GM12891 (cell line): ENCODE measurements at regions not wholly inside any gene's neighbourhood (a gene's known extent, or its start where the extent isn't known, plus 50 kb on each side); places are given as distances from the start of the nearest gene placed in this dataset.

Experiments
- DNase-seq: peaks from one replicate; pipeline ENCODE4 v3.0.0; 2011; ENCODE audit warnings: low spot score; ENCODE audit not compliant: insufficient read length
- FAIRE-seq: peaks from 2 replicates; lab custom pipeline; 2011; peaks lifted over from hg19 to GRCh38; lab: Jason Lieb, UNC
- PAX5 ChIP-seq: IDR thresholded peaks from 2 replicates; pipeline ENCODE4 v1.6.1; 2011; ENCODE audit warnings: low read length, moderate library complexity, mild to moderate bottlenecking; ENCODE audit not compliant: insufficient read depth, severe bottlenecking
- POLR2A ChIP-seq: IDR thresholded peaks from 2 replicates; pipeline ENCODE4 v1.6.1; 2011; ENCODE audit warnings: low read depth, low read length, control low read depth
- POLR2AphosphoS5 ChIP-seq: IDR thresholded peaks from 2 replicates; pipeline ENCODE4 v1.6.1; 2011; ENCODE audit warnings: low read depth, low read length, control low read depth
- POU2F2 ChIP-seq: IDR thresholded peaks from 2 replicates; pipeline ENCODE4 v1.6.1; 2011; ENCODE audit warnings: low read depth, mild to moderate bottlenecking, control low read depth, low read length, moderate library complexity
- SPI1 ChIP-seq: IDR thresholded peaks from 2 replicates; pipeline ENCODE4 v1.6.1; 2011; ENCODE audit warnings: low read depth, low read length, control low read depth
- TAF1 ChIP-seq: IDR thresholded peaks from 2 replicates; pipeline ENCODE4 v1.6.1; 2011; ENCODE audit warnings: low read depth, low read length, control low read depth

GRCh38 chr1:79271759-79272158, 265.2 kb upstream of the ADGRL4 start:
- DNase-seq (no peak), FAIRE-seq (no peak)
- TF ChIP-seq POLR2AphosphoS5 (no peak), PAX5 (no peak), POU2F2 (no peak), TAF1 (no peak), SPI1 (no peak), POLR2A (no peak)

GRCh38 chr1:79264975-79265818, 258.7 kb upstream of the ADGRL4 start:
- DNase-seq (no peak), FAIRE-seq (no peak)
- TF ChIP-seq PAX5 (no peak), POLR2AphosphoS5 (no peak), SPI1 (no peak), POLR2A (no peak), TAF1 (no peak), POU2F2 (no peak)

DNA sequence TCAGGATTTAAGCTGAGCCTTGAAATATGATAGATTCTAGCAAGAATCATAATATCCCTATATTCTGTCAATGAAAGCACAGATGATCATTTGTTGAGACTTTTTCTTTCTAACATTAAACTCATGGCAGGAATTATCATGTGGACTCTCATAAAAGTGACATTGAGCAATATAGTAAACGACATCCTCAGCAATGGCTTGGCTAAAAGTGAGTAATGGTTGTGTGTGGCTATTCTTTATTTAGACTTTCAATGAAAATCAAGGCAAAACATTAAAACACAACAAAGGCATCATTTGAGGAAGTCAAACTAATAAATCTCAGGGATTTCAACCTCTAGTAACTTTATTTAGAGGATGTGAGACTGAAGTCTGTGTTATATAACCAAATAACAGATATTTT, 257.8 kb upstream of the ADGRL4 start:
- no peak for TF ChIP-seq PAX5
- TF ChIP-seq TAF1, result no peak
- TF ChIP-seq POU2F2, result no peak
- no peak for TF ChIP-seq POLR2AphosphoS5
- no peak for TF ChIP-seq SPI1
- TF ChIP-seq POLR2A, result no peak
- no peak for FAIRE-seq
- DNase-seq, result no peak

DNA sequence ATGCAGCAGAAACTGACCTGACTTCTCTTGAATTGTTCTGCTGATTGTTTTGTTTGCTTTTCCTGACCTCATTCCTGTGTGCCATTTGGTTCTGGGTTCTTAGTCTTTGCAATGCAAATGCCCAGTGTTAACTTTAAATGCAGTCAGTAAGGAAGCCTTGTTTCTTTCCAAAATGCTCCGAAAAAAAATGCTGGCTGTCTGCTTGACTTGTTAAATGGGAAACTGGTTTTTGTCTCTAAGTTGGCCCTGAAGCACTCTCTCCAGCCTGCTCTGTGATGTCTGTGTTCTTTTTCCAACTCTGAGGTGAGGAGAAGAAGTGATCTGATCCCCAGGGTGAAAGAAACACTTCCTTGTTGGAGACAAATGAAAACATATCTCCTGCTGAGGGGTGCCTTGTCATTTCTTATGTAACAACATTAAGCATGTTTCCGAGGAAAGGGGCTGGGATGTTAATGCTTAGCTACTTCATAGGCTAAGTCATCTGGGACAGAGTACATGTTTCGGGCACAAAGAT, 256.3 kb upstream of the ADGRL4 start:
- no peak for TF ChIP-seq POU2F2
- TF ChIP-seq TAF1, result no peak
- TF ChIP-seq POLR2A, result no peak
- TF ChIP-seq POLR2AphosphoS5, result no peak
- no peak for TF ChIP-seq PAX5
- TF ChIP-seq SPI1, result no peak
- FAIRE-seq (no peak), DNase-seq (no peak)

DNA sequence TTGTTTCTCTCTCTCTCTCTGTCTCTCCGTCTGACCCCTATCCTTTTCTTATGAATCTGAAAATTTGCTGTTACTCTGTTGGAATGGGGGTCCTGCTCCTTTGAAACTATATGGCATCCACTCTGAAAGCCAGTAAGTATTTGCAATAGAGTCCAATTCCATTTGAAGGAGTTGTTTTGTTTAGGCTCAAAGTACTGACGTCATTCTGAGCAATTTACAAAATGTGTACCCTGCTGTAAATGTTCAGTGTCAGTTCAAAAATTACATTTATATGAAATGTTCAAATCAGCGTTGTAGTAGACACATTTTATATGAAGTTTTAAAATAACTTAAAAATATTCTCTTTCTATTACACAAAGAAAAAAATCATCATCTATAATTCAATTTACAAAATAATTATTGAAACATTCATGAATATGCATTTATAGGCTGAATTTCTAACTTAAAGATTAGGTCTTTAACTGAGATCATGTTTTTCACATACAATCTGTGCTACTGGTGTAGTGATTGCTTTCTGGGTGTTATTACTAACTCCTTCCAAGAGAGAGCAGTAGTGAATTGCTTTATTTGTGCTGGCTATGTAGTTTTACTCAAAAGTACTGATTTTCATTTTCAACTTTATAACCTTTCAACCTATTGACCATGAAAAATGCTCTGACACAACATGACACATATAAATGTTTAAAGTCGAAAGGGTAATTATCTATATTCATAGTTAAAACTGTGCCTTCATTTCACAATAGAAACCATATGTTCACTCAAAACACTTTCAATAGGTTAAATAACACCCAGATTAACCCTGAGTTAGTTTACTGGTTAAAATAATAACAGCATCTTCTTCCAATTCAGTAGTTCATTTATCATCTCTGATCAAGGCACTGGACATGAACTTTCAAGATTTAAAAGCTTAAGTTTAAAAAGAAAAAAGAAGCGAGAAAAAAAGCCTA, 253.1 kb upstream of the ADGRL4 start:
- DNase-seq, result no peak
- TF ChIP-seq POLR2A, result no peak
- no peak for TF ChIP-seq PAX5
- no peak for TF ChIP-seq SPI1
- no peak for TF ChIP-seq POU2F2
- TF ChIP-seq POLR2AphosphoS5, result no peak
- TF ChIP-seq TAF1, result no peak
- FAIRE-seq, result peak; percentile 40

DNA sequence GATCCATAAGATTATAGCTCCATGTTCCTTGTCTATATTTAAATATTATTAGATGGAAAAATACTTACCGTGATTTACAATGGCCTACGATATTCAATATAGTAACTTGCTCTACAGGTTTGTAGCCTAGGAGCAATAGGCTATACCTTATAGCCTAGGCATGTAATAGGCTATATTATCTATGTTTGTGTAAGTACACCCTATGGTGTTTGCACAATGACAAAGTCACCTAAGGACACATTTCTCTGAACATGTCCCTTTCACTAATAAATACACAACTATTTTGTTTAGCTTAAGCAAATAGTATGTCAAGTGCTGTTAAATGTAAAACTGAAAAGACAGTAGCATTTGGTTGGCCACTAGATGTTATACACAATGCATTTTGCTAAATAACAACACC, 248.9 kb upstream of the ADGRL4 start:
- TF ChIP-seq TAF1 (no peak), POLR2AphosphoS5 (no peak), POU2F2 (no peak), PAX5 (no peak), POLR2A (no peak), SPI1 (no peak)
- DNase-seq (no peak), FAIRE-seq (no peak)

- TF ChIP-seq TAF1 (no peak), POLR2A (no peak), POLR2AphosphoS5 (no peak), POU2F2 (no peak), PAX5 (no peak), SPI1 (no peak)
- no peak for DNase-seq
- FAIRE-seq, result no peak
These were observed 246.1 kb upstream of the ADGRL4 start for GRCh38 chr1:79252598-79252997.

DNA sequence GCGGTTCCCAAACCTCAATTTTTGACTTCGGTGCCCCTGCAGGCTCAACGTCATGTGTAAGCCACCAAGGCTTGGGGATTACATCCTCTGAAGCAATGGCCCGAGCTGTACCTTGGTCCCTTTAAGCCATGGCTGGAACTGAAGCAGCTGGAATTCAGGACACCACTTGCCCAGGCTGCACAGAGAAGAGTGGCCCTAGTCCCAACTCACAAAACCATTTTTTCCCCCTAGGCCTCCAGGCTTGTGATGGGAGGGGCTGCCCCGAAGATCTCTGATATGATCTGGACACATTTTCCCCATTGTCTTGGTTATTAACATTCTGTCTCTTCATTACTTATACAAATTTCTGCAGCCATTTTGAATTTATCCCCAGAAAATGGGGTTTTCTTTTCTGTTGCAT, 233.3 kb upstream of the ADGRL4 start:
- FAIRE-seq, result no peak
- TF ChIP-seq POLR2A, result no peak
- TF ChIP-seq SPI1, result no peak
- TF ChIP-seq POLR2AphosphoS5, result no peak
- no peak for TF ChIP-seq TAF1
- no peak for TF ChIP-seq PAX5
- no peak for TF ChIP-seq POU2F2
- no peak for DNase-seq

DNA sequence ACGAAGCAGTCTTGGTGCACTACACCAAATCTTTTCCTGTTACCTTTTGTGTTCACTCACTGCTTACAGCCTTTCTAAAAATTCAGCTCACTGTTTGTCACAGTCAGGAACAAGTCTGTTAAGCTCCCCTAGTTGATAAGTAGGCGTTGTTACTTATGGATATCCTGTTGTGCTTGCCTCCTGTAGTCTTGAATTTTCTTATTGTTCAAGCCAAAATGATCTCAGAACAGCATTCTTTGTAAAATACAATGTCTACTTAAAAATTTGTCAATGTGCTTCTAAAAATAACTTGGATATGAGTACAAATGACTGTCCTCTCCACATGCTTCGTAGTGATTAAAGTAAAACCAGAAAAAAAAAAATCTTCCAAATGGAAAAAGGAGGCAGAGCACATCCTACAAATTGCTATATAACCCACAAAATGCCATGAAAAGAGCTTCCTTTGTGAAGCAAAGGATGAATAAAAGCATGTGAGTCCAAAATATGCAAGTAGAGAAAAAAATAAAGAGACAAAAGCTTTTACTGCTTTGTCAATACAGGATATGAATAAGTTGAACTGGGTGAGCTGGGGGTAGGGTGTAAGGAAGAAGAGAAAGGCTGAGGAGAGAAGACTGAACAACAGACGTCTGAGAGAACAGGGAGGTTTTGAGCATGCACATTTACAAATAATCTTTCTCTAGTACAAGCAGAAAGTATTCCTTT, 228.9 kb upstream of the ADGRL4 start:
- no peak for DNase-seq
- FAIRE-seq, result no peak
- TF ChIP-seq PAX5 (no peak), POLR2AphosphoS5 (no peak), SPI1 (no peak), POU2F2 (no peak), POLR2A (no peak), TAF1 (no peak)
